ENCODE measurements at regions not wholly inside any gene's neighbourhood (a gene's known extent, or its start where the extent isn't known, plus 50 kb on each side); places are given as distances from the start of the nearest gene placed in this dataset.

- TF ChIP-seq CTCF (IDR thresholded peaks at IDR 0.05; ENCODE audit: poor library complexity, severe bottlenecking): no peak
- no peak for TF ChIP-seq EP300 (conservative IDR thresholded peaks at IDR 0.05; ENCODE audit: poor library complexity, severe bottlenecking)
- TF ChIP-seq REST (IDR thresholded peaks at IDR 0.05; ENCODE audit: borderline replicate concordance): no peak
- TF ChIP-seq TAF1 (IDR thresholded peaks at IDR 0.05; ENCODE audit: low read depth): no peak
- TF ChIP-seq EZH2 (IDR thresholded peaks at IDR 0.05; ENCODE audit: borderline replicate concordance, insufficient read depth, low read length, poor library complexity, severe bottlenecking): no peak
- no peak for TF ChIP-seq SMC3 (conservative IDR thresholded peaks at IDR 0.05; ENCODE audit: poor library complexity)
- no peak for TF ChIP-seq POLR2AphosphoS5 (IDR thresholded peaks at IDR 0.05)
- no peak for TF ChIP-seq RAD21 (conservative IDR thresholded peaks at IDR 0.05)
- no peak for TF ChIP-seq MXI1 (conservative IDR thresholded peaks at IDR 0.05; ENCODE audit: poor library complexity, severe bottlenecking)
Observed at GRCh38 chr1:73711089-73711488, 486.9 kb downstream of the LRRIQ3 start.
